Lung (tissue), 11 donors: ENCODE measurements at regions not wholly inside any gene's neighbourhood (a gene's known extent, or its start where the extent isn't known, plus 50 kb on each side); places are given as distances from the start of the nearest gene placed in this dataset.
A peak's percentile ranks its signal among the peaks of the same experiment; 100 is the strongest.

Source experiments
- ATAC-seq: fragments of 200-7000 bp; cut with Tn5 transposase; one replicate; pipeline ENCODE4 v1.9.1; 2020; ENCODE audit warnings: moderate number of reproducible peaks; ENCODE audit not compliant: insufficient read depth, low FRiP score
- DNase-seq, 3 donors: peaks; one replicate each; pipeline ENCODE4 v3.0.0-alpha.2; 2013 to 2017
- H3K27ac ChIP-seq, 2 donors: one replicate each; pipeline ENCODE4 v1.5.1; 2013; ENCODE audit warnings: mild to moderate bottlenecking in 2 of 2, moderate library complexity in 2 of 2, control low read depth in 1 of 2, inconsistent platforms in 1 of 2, low read depth in 1 of 2, low read length in 1 of 2
- H3K27me3 ChIP-seq, 3 donors: one replicate each; pipeline ENCODE4 v1.5.1; 2013; ENCODE audit warnings: low read length in 2 of 3; ENCODE audit not compliant: control insufficient read depth in 3 of 3, insufficient read depth in 3 of 3
- H3K36me3 ChIP-seq, 4 donors: one replicate each; pipeline ENCODE4 v1.5.1; 2013; ENCODE audit warnings: low read length in 4 of 4, mild to moderate bottlenecking in 1 of 4, moderate library complexity in 1 of 4; ENCODE audit not compliant: control insufficient read depth in 4 of 4, insufficient read depth in 4 of 4
- H3K4me1 ChIP-seq, 5 donors: one replicate each; pipeline ENCODE4 v1.5.1; 2013; ENCODE audit warnings: low read length in 5 of 5, mild to moderate bottlenecking in 2 of 5, moderate library complexity in 1 of 5; ENCODE audit not compliant: control insufficient read depth in 5 of 5, insufficient read depth in 5 of 5
- H3K4me3 ChIP-seq: one replicate; pipeline ENCODE4 v1.5.1; 2013; ENCODE audit warnings: mild to moderate bottlenecking, control low read depth, moderate library complexity
- H3K9ac ChIP-seq, 2 donors: one replicate each; pipeline ENCODE4 v1.5.1; 2013; ENCODE audit warnings: low read length in 2 of 2, control low read depth in 1 of 2; ENCODE audit not compliant: insufficient read depth in 1 of 2
- H3K9me3 ChIP-seq, 4 donors: one replicate each; pipeline ENCODE4 v1.5.1; 2013; ENCODE audit warnings: low read length in 3 of 4, mild to moderate bottlenecking in 1 of 4, moderate library complexity in 1 of 4; ENCODE audit not compliant: control insufficient read depth in 4 of 4, insufficient read depth in 3 of 4
- WGBS, 2 donors: extraction: QIAGEN DNeasy Blood & Tissue Kit; methylation state at CpG; one replicate each; pipeline ENCODE4 v1.1.7; 2013; 5-methylcytosine and 5-hydroxymethylcytosine counted together
- TF ChIP-seq, protein P1 (sequence below): IDR thresholded peaks from 2 replicates; pipeline ENCODE4 v1.5.1; 2012; ENCODE audit warnings: mild to moderate bottlenecking; ENCODE audit errors: control extremely low read depth, extremely low read depth
- donor health status: control.
- donor health status: control.
- donor health status: Bipolar disorder and iron deficiency.
- donor health status: healthy.
- donor health status: DM: yes; HTN: yes; CAD: no.

DNA sequence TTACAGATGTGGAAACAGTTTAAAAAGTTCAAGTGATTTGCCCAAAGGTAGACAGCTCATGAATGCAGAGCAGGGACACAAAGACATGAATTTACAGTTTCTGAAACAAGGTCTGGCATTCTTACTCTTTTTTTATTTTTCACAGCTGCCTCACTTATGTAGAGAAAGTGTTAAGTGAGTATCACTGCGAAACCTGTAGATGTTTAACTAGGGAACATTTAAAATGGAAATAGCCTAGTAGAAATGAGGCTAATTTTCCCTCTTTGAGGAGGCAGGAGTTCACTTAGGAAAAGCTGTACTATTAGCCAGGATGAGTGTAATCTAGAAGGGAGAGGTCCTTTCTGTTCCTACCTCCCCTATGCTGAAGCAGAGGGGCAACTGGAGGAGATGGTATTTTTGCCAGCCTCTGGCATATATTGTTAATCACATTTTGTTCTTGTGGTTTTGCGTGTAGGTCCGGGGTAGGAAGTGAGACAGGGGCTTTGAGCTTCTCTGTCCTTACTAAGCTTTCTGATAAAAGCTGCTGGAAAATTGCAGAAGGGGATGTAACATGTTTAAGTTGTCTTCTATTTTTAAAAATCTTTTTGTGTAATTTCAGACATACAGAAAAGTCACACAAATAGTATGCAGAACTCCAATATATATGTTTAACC lies 492.8 kb upstream of the NR3C2 start:
- Histone ChIP-seq H3K27me3 (no peaks in the 10 kb centered on the region), H3K9me3 (no peaks in the 10 kb centered on the region), H3K4me3 (no peak overlapping the region), H3K9ac (no peak overlapping the region), H3K36me3 (no peaks in the 10 kb centered on the region), H3K4me1 (no peaks in the 10 kb centered on the region), H3K27ac (no peak overlapping the region)
- DNase-seq (peak in 1 of 3 donors; percentile 9), ATAC-seq (no peak)
- WGBS, 2 donors = 21 to 35% methylated on average over 3 of the region's 3 CpGs
- TF ChIP-seq, protein P1, sequence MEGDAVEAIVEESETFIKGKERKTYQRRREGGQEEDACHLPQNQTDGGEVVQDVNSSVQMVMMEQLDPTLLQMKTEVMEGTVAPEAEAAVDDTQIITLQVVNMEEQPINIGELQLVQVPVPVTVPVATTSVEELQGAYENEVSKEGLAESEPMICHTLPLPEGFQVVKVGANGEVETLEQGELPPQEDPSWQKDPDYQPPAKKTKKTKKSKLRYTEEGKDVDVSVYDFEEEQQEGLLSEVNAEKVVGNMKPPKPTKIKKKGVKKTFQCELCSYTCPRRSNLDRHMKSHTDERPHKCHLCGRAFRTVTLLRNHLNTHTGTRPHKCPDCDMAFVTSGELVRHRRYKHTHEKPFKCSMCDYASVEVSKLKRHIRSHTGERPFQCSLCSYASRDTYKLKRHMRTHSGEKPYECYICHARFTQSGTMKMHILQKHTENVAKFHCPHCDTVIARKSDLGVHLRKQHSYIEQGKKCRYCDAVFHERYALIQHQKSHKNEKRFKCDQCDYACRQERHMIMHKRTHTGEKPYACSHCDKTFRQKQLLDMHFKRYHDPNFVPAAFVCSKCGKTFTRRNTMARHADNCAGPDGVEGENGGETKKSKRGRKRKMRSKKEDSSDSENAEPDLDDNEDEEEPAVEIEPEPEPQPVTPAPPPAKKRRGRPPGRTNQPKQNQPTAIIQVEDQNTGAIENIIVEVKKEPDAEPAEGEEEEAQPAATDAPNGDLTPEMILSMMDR = no peak

DNA sequence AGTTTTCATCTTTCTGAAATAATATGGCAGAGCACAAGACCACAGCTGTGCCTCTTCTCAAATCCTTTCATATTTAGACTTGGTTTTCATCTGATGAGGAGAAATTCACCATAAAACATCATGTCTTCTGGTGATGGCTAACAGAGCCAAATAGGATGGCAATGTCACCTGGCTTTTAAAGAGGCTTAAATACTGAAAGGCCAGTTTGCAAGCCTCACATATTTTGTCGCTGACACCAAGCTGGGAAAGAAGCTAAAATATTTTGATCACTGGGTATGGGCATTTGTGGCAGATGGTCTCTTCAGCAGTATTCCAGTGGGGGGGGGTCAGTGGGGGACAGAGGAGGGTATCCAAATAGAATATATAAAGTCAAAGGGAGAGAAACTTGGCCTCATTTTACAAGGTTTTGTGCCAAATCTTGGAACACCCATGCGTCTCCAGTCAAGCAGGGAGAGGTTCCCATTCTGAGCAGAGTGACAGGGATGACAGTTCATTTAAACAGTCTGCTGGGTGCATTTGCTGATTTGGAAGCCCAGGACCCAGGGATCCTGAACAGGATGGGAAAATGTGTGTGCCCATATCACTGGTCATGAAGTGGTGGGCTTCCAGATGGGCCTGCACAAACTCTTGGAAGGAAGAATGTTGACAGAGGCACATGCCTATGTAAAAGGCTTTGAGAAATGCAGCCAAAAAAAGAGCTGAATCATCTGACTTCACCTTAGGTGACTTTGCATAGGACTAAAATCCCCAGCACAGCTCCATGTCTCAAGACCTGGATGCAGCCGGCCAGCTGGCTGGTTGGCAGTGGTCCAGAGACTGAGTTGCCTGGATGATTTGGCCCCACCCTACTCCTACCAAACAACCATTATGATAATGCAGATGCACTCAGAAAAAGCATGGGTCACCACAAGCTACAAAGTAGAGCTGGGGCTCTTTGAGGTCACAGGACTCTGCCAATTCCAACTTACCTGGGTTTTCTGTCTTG lies 484.4 kb upstream of the NR3C2 start:
- H3K4me3 ChIP-seq = no peak overlapping the region
- no peak overlapping the region for H3K27ac ChIP-seq
- no peak for ATAC-seq
- TF ChIP-seq, protein P1 = no peak
- H3K9me3 ChIP-seq = peaks cover 0 to 1% (median 0%) of the 10 kb centered on the region in 4 donors
- no peaks in the 10 kb centered on the region for H3K36me3 ChIP-seq
- H3K9ac ChIP-seq = no peak overlapping the region
- WGBS, 2 donors = 85 to 86% methylated on average over 3 of the region's 3 CpGs
- no peaks in the 10 kb centered on the region for H3K27me3 ChIP-seq
- peaks cover 0 to 7% (median 0%) of the 10 kb centered on the region in 5 donors for H3K4me1 ChIP-seq
- peak; percentile 33 to 41 (median 40) for DNase-seq

DNA sequence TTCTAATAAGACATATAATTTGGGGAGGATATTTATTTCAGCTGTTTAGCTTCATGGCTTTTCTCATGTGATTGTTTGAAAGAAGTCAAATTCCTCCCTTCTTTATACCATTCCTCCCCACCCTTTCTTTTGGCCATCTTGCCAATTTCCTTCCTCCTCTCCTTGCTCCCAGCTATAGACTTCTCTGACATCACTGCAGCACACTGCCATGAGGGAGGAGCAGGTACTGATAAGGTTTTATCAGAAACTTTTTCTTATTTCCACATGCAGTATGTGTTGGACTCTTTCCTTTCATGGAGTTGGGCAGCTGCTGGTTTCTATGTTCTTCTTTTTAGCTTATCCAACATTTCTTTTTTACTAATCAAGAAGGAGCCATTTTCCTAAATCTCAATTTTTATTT lies 481.7 kb upstream of the NR3C2 start:
- Histone ChIP-seq H3K36me3 (no peaks in the 10 kb centered on the region), H3K4me3 (no peak overlapping the region), H3K4me1 (peaks cover 0 to 7% (median 0%) of the 10 kb centered on the region in 5 donors), H3K27ac (no peak overlapping the region), H3K27me3 (no peaks in the 10 kb centered on the region), H3K9me3 (peaks cover 0 to 1% (median 0%) of the 10 kb centered on the region in 4 donors), H3K9ac (no peak overlapping the region)
- ATAC-seq = no peak
- TF ChIP-seq, protein P1 = no peak
- no peak for DNase-seq
